ENCODE measurements at regions not wholly inside any gene's neighbourhood (a gene's known extent, or its start where the extent isn't known, plus 50 kb on each side); places are given as distances from the start of the nearest gene placed in this dataset.
"Not testable (repeated sequence)": the region's sequence is repeated elsewhere in the genome, so short reads cannot be mapped to it uniquely, and the experiment has no call there.

- peak; percentile 70 for DNase-seq
These were observed 69.4 kb upstream of the EVL start for GRCh38 chr14:99995700-99996356.

- no peak for DNase-seq
These were observed 68.2 kb upstream of the EVL start for GRCh38 chr14:99996951-99997571.

GRCh38 chr14:100000398-100000797, 64.8 kb upstream of the EVL start:
- not testable (repeated sequence) for DNase-seq

GRCh38 chr14:100004392-100004791, 60.8 kb upstream of the EVL start:
- DNase-seq = no peak

GRCh38 chr14:100007254-100007653, 58.0 kb upstream of the EVL start:
- DNase-seq = no peak

- not testable (repeated sequence) for DNase-seq
These were observed 55.4 kb upstream of the EVL start for GRCh38 chr14:100009802-100010201.

- DNase-seq = no peak
These were observed 54.5 kb upstream of the EVL start for GRCh38 chr14:100010679-100011078.

GRCh38 chr14:100011628-100012325, 53.4 kb upstream of the EVL start:
- no peak for DNase-seq

GRCh38 chr14:100012478-100013327, 52.5 kb upstream of the EVL start:
- no peak for DNase-seq

GRCh38 chr14:100015251-100015655, 50.0 kb upstream of the EVL start:
- DNase-seq = no peak
